ENCODE measurements at regions not wholly inside any gene's neighbourhood (a gene's known extent, or its start where the extent isn't known, plus 50 kb on each side); places are given as distances from the start of the nearest gene placed in this dataset.

DNA sequence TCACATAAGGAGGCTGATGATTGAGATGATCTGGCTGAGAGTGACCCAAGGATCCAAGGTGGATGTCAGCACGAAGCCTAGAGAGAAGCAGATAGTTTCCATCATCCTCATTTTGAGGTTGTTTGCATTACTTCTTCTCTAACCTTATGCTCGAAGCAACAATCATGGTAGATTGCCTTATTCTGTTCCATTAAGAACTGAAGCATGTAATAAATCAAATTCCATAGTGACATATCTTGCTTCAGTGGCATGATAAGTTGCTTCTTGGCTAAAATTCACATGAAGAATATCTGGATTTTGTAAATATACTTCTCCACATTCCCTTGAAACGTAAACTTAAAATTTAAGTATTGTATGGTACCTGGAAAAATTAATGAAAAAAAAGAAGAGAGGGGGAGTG lies 377.8 kb upstream of the DACH1 start:
- no peak for TF ChIP-seq NBN (conservative IDR thresholded peaks at IDR 0.05)
- TF ChIP-seq EP300 (IDR thresholded peaks at IDR 0.05; ENCODE audit: low read depth in 2 of 2, low read length in 2 of 2), result no peak
- TF ChIP-seq EP300 (CRISPR knock-in tag; IDR thresholded peaks at IDR 0.05; ENCODE audit: borderline replicate concordance), result no peak
- no peak for TF ChIP-seq CREM (IDR thresholded peaks at IDR 0.05)
- no peak for TF ChIP-seq CREM (CRISPR knock-in tag; IDR thresholded peaks at IDR 0.05)
- TF ChIP-seq JUN (CRISPR knock-in tag; IDR thresholded peaks at IDR 0.05), result no peak
- TF ChIP-seq KDM5A (IDR thresholded peaks at IDR 0.05; ENCODE audit: borderline replicate concordance, low read length), result no peak
- TF ChIP-seq ZNF101 (CRISPR knock-in tag; IDR thresholded peaks at IDR 0.05; ENCODE audit: borderline replicate concordance, low read depth), result no peak
